ENCODE measurements at regions not wholly inside any gene's neighbourhood (a gene's known extent, or its start where the extent isn't known, plus 50 kb on each side); places are given as distances from the start of the nearest gene placed in this dataset.

GRCh38 chr4:56200275-56200674, 187.0 kb downstream of the AASDH start:
- DNase-seq: no peak

GRCh38 chr4:56198265-56198664, 189.0 kb downstream of the AASDH start:
- no peak for DNase-seq

GRCh38 chr4:56197387-56197786, 189.9 kb downstream of the AASDH start:
- DNase-seq: no peak

- DNase-seq: no peak
Observed at GRCh38 chr4:56195025-56195424, 192.3 kb downstream of the AASDH start.

- DNase-seq: no peak
Observed at GRCh38 chr4:56191534-56191933, 195.8 kb downstream of the AASDH start.

- DNase-seq: no peak
Observed at GRCh38 chr4:56187688-56188087, 199.6 kb downstream of the AASDH start.

GRCh38 chr4:56186808-56187523, 200.3 kb downstream of the AASDH start:
- DNase-seq: no peak

- no peak for DNase-seq
Observed at GRCh38 chr4:56185901-56186300, 201.4 kb downstream of the AASDH start.

GRCh38 chr4:56184214-56184613, 203.1 kb downstream of the AASDH start:
- DNase-seq: no peak

GRCh38 chr4:56183344-56183959, 203.8 kb downstream of the AASDH start:
- no peak for DNase-seq

- no peak for DNase-seq
Observed at GRCh38 chr4:56182356-56182755, 204.9 kb downstream of the AASDH start.

GRCh38 chr4:56181140-56181953, 205.9 kb downstream of the AASDH start:
- DNase-seq: no peak

GRCh38 chr4:56169061-56169460, 218.2 kb downstream of the AASDH start:
- no peak for DNase-seq

- no peak for DNase-seq
Observed at GRCh38 chr4:56164907-56165306, 216.2 kb downstream of the CEP135 start.

- no peak for DNase-seq
Observed at GRCh38 chr4:56160636-56161035, 211.9 kb downstream of the CEP135 start.

- no peak for DNase-seq
Observed at GRCh38 chr4:56158483-56158882, 209.7 kb downstream of the CEP135 start.

GRCh38 chr4:56156141-56156540, 207.4 kb downstream of the CEP135 start:
- no peak for DNase-seq

- no peak for DNase-seq
Observed at GRCh38 chr4:56155432-56155831, 206.7 kb downstream of the CEP135 start.

GRCh38 chr4:56149591-56149990, 200.8 kb downstream of the CEP135 start:
- no peak for DNase-seq

GRCh38 chr4:56148428-56148827, 199.7 kb downstream of the CEP135 start:
- no peak for DNase-seq

GRCh38 chr4:56147371-56147770, 198.6 kb downstream of the CEP135 start:
- DNase-seq: no peak

GRCh38 chr4:56146956-56147355, 198.2 kb downstream of the CEP135 start:
- no peak for DNase-seq

- DNase-seq: no peak
Observed at GRCh38 chr4:56142088-56142487, 193.3 kb downstream of the CEP135 start.

- DNase-seq: no peak
Observed at GRCh38 chr4:56139241-56139827, 190.6 kb downstream of the CEP135 start.
